GM12878 (cell line): ENCODE measurements at regions not wholly inside any gene's neighbourhood (a gene's known extent, or its start where the extent isn't known, plus 50 kb on each side); places are given as distances from the start of the nearest gene placed in this dataset.

ENCODE experiments used
- ATAC-seq: fragments of 200-7000 bp; cut with Tn5 transposase; 3 replicates; pipeline ENCODE4 v1.9.1; 2020; ENCODE audit warnings: mild to moderate bottlenecking, moderate library complexity
- BruUV-seq: library from RNA; stranded (reverse); fragments of 400-500 nt; replicated peaks from 2 replicates; lab custom pipeline; 2021; lab: Mats Ljungman, UMichigan
- CTCF ChIA-PET: fragments of 300-600 bp; sonication (Branson Sonifier 250); formaldehyde crosslinking; extraction: SDS; loops from one replicate; lab custom pipeline; 2021; ENCODE audit warnings: inconsistent platforms; lab: Yijun Ruan, JAX
- POLR2A ChIA-PET: fragments of 350-600 bp; formaldehyde crosslinking; extraction: SDS; loops from one replicate; lab custom pipeline; 2021; ENCODE audit warnings: inconsistent platforms; lab: Charles Lee
- RAD21 ChIA-PET: fragments of 300-600 bp; sonication (Branson Sonifier 250); formaldehyde crosslinking; loops from one replicate; lab custom pipeline; 2023; ENCODE audit warnings: antibody characterized with exemption; ENCODE audit not compliant: unreplicated experiment; lab: Charles Lee
- SMC1A ChIA-PET: fragments of 300-600 bp; sonication (Branson Sonifier 250); formaldehyde crosslinking; loops from one replicate; lab custom pipeline; 2023; ENCODE audit not compliant: unreplicated experiment, uncharacterized antibody; lab: Charles Lee
- DNase-seq: peaks from one replicate; pipeline ENCODE4 v3.0.0-alpha.2; 2011; ENCODE audit warnings: low read depth, low spot score
- FAIRE-seq: peaks from 3 replicates; lab custom pipeline; 2011; peaks lifted over from hg19 to GRCh38; lab: Jason Lieb, UNC
- H2AFZ ChIP-seq: 2 replicates; pipeline ENCODE4 v1.6.0; 2011; ENCODE audit warnings: low read depth, low read length, control low read depth; ENCODE audit not compliant: control insufficient read depth
- H3K27ac ChIP-seq: 2 replicates; pipeline ENCODE4 v1.5.1; 2011; ENCODE audit warnings: control low read depth; ENCODE audit not compliant: control insufficient read depth, insufficient read depth
- H3K27me3 ChIP-seq, 2 experiments: replicated peaks in 1 of 2; 2 replicates each; pipeline versions ENCODE4 v1.6.0 to v1.6.1; 2011; ENCODE audit warnings: low read length in 1 of 2; ENCODE audit not compliant: control insufficient read depth in 2 of 2, insufficient read depth in 2 of 2
- H3K36me3 ChIP-seq, 2 experiments: 2 replicates each; pipeline ENCODE4 v1.5.1; 2011; ENCODE audit warnings: low read length in 1 of 2; ENCODE audit not compliant: control insufficient read depth in 2 of 2, insufficient read depth in 2 of 2
- H3K4me1 ChIP-seq: 2 replicates; pipeline ENCODE4 v1.6.1; 2011; ENCODE audit warnings: mild to moderate bottlenecking, low read length, moderate library complexity, mixed read lengths; ENCODE audit not compliant: control insufficient read depth, insufficient read depth
- H3K4me2 ChIP-seq: 2 replicates; pipeline ENCODE4 v1.6.0; 2011; ENCODE audit warnings: control low read depth; ENCODE audit not compliant: control insufficient read depth, insufficient read depth
- H3K4me3 ChIP-seq: fragments of 200-600 bp; sonication (generic); 2 replicates; pipeline ENCODE4 v1.5.1; 2016
- H3K79me2 ChIP-seq: 2 replicates; pipeline ENCODE4 v1.6.0; 2011; ENCODE audit warnings: low read length; ENCODE audit not compliant: control insufficient read depth, insufficient read depth
- H3K9ac ChIP-seq: 2 replicates; pipeline ENCODE4 v1.8.0; 2011; ENCODE audit warnings: low read length, control low read depth, mixed read lengths; ENCODE audit not compliant: control insufficient read depth, insufficient read depth
- H3K9me3 ChIP-seq: replicated peaks from 3 replicates; pipeline ENCODE4 v1.5.1; 2011; ENCODE audit warnings: mild to moderate bottlenecking, low read length; ENCODE audit not compliant: control insufficient read depth, insufficient read depth
- H4K20me1 ChIP-seq: 2 replicates; pipeline ENCODE4 v1.6.0; 2011; ENCODE audit not compliant: control insufficient read depth, insufficient read depth
- BMI1 ChIP-seq: fragments of 450-650 bp; IDR thresholded peaks from 2 replicates; pipeline ENCODE4 v1.6.1; 2016; ENCODE audit warnings: mild to moderate bottlenecking, moderate library complexity, borderline replicate concordance
- EED ChIP-seq: sonication (generic); IDR thresholded peaks from 2 replicates; pipeline ENCODE4 v1.6.1; 2016; ENCODE audit warnings: antibody characterized with exemption, low read depth
- ESRRA ChIP-seq: IDR thresholded peaks from 2 replicates; pipeline ENCODE4 v1.6.1; 2012; ENCODE audit warnings: mild to moderate bottlenecking, low read length, improper control_type of control experiment
- HDAC6 ChIP-seq: fragments of 200-600 bp; sonication (generic); IDR thresholded peaks from one replicate; pipeline ENCODE4 v1.8.0; 2017; ENCODE audit warnings: antibody characterized with exemption; ENCODE audit not compliant: unreplicated experiment
- KAT2A ChIP-seq: conservative IDR thresholded peaks from 2 replicates; pipeline ENCODE4 v1.6.1; 2011; ENCODE audit warnings: low read depth, low read length; ENCODE audit not compliant: control insufficient read depth
- MEF2A ChIP-seq: IDR thresholded peaks from 2 replicates; pipeline ENCODE4 v1.6.1; 2011; ENCODE audit warnings: low read depth, mild to moderate bottlenecking, low read length, moderate library complexity; ENCODE audit not compliant: insufficient read depth
- NRF1 ChIP-seq: conservative IDR thresholded peaks from 2 replicates; pipeline ENCODE4 v1.6.1; 2011; ENCODE audit warnings: mild to moderate bottlenecking, low read depth, low read length, improper control_type of control experiment
- RAD51 ChIP-seq: fragments of 450-650 bp; IDR thresholded peaks from 2 replicates; pipeline ENCODE4 v1.6.1; 2016; ENCODE audit warnings: moderate library complexity, mild to moderate bottlenecking, inconsistent platforms
- SRF ChIP-seq, 2 experiments: IDR thresholded peaks; 2 replicates each; pipeline ENCODE4 v1.6.1; 2011; ENCODE audit warnings: low read depth in 2 of 2, low read length in 2 of 2, mild to moderate bottlenecking in 1 of 2, moderate library complexity in 1 of 2
- SUZ12 ChIP-seq: fragments of 200-600 bp; sonication (generic); IDR thresholded peaks from one replicate; pipeline ENCODE4 v1.6.1; 2018; ENCODE audit warnings: antibody characterized with exemption, mild to moderate bottlenecking; ENCODE audit not compliant: unreplicated experiment
- TBL1XR1 ChIP-seq: IDR thresholded peaks from 2 replicates; pipeline ENCODE4 v1.6.1; 2012; ENCODE audit warnings: low read depth, low read length, improper control_type of control experiment
- TCF3 ChIP-seq: IDR thresholded peaks from 2 replicates; pipeline ENCODE4 v1.6.1; 2012; ENCODE audit warnings: low read depth, mild to moderate bottlenecking, low read length, borderline replicate concordance; ENCODE audit not compliant: insufficient read depth
- ZSCAN29 ChIP-seq: fragments of 450-650 bp; IDR thresholded peaks from 2 replicates; pipeline ENCODE4 v1.6.1; 2017; ENCODE audit warnings: mild to moderate bottlenecking, moderate library complexity
- WGBS: methylation state at CpG from one replicate; pipeline ENCODE4 v1.1.6; 2016; ENCODE audit warnings: low lambda C conversion rate; ENCODE audit not compliant: insufficient replicate concordance, insufficient coverage; ENCODE audit errors: missing lambda C conversion rate; 5-methylcytosine and 5-hydroxymethylcytosine counted together
- in situ Hi-C: fragments of 300-500 bp; cut with MboI; formaldehyde crosslinking; loops from 9 replicates; pipeline ENCODE4 v1.14.3; 2018; ENCODE audit warnings: mixed read lengths
- intact Hi-C: fragments of 100-400 bp; cut with micrococcal nuclease; formaldehyde crosslinking; loops from one replicate; pipeline ENCODE4 v1.14.2; 2022; ENCODE audit not compliant: unreplicated experiment
- TF ChIP-seq, protein P1 (sequence below): fragments of 150-350 bp; IDR thresholded peaks from 2 replicates; pipeline ENCODE4 v1.6.1; 2016; ENCODE audit warnings: low read depth, low read length
- TF ChIP-seq, protein P2 (sequence below): fragments of 450-650 bp; IDR thresholded peaks from 2 replicates; pipeline ENCODE4 v1.6.1; 2017; ENCODE audit warnings: low read depth, mild to moderate bottlenecking, moderate library complexity
- TF ChIP-seq, protein P3 (sequence below): fragments of 450-650 bp; IDR thresholded peaks from 2 replicates; pipeline ENCODE4 v1.6.1; 2018; ENCODE audit warnings: borderline replicate concordance, mild to moderate bottlenecking; ENCODE audit not compliant: partially characterized antibody

DNA sequence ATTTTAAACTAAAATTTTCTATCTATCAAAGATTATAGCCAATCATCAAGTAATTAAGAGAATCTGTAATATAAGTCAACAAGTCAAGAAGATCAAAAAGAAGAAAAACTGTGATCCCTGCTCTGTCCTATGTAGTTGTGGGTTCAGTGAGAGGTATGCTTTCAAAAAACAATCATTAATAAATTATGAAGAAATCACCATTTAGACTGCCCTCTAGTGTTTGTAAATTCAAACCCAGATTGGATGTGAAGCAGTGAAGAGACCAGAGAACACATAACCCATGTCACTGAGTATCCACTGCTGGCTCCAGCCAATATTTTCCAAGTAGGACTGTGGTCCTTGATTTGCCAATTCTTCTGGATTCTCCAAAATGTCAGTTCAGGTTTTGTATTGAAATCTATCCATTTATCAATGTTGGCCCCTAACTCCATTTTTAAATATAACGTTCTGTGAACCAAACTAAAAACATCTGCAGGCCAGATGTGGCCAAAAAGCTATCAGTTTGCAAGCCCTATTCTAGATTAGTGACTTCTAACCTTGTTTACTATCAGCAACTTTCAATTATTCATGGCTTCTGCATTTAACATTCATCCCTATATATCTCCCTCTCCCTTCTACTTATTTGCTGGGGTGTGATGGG, 467.5 kb upstream of the CXADR start (continued):
- TF ChIP-seq, protein P1, sequence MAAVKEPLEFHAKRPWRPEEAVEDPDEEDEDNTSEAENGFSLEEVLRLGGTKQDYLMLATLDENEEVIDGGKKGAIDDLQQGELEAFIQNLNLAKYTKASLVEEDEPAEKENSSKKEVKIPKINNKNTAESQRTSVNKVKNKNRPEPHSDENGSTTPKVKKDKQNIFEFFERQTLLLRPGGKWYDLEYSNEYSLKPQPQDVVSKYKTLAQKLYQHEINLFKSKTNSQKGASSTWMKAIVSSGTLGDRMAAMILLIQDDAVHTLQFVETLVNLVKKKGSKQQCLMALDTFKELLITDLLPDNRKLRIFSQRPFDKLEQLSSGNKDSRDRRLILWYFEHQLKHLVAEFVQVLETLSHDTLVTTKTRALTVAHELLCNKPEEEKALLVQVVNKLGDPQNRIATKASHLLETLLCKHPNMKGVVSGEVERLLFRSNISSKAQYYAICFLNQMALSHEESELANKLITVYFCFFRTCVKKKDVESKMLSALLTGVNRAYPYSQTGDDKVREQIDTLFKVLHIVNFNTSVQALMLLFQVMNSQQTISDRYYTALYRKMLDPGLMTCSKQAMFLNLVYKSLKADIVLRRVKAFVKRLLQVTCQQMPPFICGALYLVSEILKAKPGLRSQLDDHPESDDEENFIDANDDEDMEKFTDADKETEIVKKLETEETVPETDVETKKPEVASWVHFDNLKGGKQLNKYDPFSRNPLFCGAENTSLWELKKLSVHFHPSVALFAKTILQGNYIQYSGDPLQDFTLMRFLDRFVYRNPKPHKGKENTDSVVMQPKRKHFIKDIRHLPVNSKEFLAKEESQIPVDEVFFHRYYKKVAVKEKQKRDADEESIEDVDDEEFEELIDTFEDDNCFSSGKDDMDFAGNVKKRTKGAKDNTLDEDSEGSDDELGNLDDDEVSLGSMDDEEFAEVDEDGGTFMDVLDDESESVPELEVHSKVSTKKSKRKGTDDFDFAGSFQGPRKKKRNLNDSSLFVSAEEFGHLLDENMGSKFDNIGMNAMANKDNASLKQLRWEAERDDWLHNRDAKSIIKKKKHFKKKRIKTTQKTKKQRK, result no peak
- TF ChIP-seq, protein P2, sequence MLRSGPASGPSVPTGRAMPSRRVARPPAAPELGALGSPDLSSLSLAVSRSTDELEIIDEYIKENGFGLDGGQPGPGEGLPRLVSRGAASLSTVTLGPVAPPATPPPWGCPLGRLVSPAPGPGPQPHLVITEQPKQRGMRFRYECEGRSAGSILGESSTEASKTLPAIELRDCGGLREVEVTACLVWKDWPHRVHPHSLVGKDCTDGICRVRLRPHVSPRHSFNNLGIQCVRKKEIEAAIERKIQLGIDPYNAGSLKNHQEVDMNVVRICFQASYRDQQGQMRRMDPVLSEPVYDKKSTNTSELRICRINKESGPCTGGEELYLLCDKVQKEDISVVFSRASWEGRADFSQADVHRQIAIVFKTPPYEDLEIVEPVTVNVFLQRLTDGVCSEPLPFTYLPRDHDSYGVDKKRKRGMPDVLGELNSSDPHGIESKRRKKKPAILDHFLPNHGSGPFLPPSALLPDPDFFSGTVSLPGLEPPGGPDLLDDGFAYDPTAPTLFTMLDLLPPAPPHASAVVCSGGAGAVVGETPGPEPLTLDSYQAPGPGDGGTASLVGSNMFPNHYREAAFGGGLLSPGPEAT, result no peak
- no peak for TF ChIP-seq EED
- TF ChIP-seq, all 136 proteins: peak for 0

DNA sequence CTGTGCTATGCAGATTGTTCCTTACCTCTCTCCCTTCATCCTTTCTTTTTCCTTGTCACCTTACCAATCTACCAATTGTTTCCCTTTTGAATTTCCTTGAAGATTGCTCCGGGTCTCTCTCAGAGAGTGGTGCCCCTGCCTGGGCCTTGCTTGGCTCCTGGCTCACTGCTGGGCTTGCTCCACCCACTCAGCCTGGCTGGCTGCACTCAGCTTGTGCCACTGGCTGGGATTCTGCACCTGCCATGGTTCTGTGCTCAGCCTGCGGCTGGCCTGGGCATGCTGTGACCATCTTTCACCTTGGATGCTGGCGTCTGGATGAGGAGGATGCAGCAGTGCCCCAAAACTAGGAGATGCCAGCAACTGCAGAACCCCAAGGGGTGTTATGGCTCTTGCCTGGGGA, 463.9 kb upstream of the CXADR start:
- Histone ChIP-seq H3K9ac (no peak overlapping the region), H3K4me1 (no peaks in the 10 kb centered on the region), H4K20me1 (no peaks in the 10 kb centered on the region), H3K27ac (no peak overlapping the region), H2AFZ (no peak overlapping the region), H3K36me3 (no peaks in the 10 kb centered on the region), H3K9me3 (no peaks in the 10 kb centered on the region; the same call in 2 of the 3 replicates), H3K27me3 (no peaks in the 10 kb centered on the region), H3K4me2 (no peak overlapping the region), H3K4me3 (no peak overlapping the region), H3K79me2 (no peaks in the 10 kb centered on the region)
- no peak for FAIRE-seq
- intact Hi-C loops (no loop called here), in situ Hi-C loops (no loop called here)
- POLR2A ChIA-PET, result interaction anchor here (0.6 kb wide), 1 partner anchor 318 kb away, joined by 5 read pairs; no protein-coding TSS in a partner anchor
- CTCF ChIA-PET, result no interaction called here
- no peak for DNase-seq
- BruUV-seq, result no TSS peak
- RAD21 ChIA-PET, result no interaction called here
- SMC1A ChIA-PET, result no interaction called here
- 0% methylated on average over 3 of the region's 3 CpGs for WGBS
- ATAC-seq, result no peak
- TF ChIP-seq MEF2A (no peak), RAD51 (no peak), TBL1XR1 (no peak), SUZ12 (no peak), KAT2A (no peak), ZSCAN29 (no peak), BMI1 (no peak), TCF3 (no peak), HDAC6 (no peak), SRF (IDR thresholded peaks at IDR 0.05; ENCODE audit: low read depth in 2 of 2, low read length in 2 of 2) (no peak), NRF1 (no peak), ESRRA (no peak)
- TF ChIP-seq, protein P3, sequence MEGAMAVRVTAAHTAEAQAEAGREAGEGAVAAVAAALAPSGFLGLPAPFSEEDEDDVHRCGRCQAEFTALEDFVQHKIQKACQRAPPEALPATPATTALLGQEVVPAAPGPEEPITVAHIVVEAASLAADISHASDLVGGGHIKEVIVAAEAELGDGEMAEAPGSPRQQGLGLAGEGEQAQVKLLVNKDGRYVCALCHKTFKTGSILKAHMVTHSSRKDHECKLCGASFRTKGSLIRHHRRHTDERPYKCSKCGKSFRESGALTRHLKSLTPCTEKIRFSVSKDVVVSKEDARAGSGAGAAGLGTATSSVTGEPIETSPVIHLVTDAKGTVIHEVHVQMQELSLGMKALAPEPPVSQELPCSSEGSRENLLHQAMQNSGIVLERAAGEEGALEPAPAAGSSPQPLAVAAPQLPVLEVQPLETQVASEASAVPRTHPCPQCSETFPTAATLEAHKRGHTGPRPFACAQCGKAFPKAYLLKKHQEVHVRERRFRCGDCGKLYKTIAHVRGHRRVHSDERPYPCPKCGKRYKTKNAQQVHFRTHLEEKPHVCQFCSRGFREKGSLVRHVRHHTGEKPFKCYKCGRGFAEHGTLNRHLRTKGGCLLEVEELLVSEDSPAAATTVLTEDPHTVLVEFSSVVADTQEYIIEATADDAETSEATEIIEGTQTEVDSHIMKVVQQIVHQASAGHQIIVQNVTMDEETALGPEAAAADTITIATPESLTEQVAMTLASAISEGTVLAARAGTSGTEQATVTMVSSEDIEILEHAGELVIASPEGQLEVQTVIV, result no peak
